H1 (cell line): ENCODE measurements at regions not wholly inside any gene's neighbourhood (a gene's known extent, or its start where the extent isn't known, plus 50 kb on each side); places are given as distances from the start of the nearest gene placed in this dataset.

Experiments used
- CTCF ChIA-PET: fragments of 300-600 bp; sonication (Branson Sonifier 250); formaldehyde crosslinking; loops from one replicate; lab custom pipeline; 2021; ENCODE audit not compliant: partially characterized antibody; lab: Charles Lee
- POLR2A ChIA-PET: fragments of 300-600 bp; sonication (Branson Sonifier 250); formaldehyde crosslinking; loops from one replicate; lab custom pipeline; 2021; ENCODE audit warnings: inconsistent platforms; ENCODE audit not compliant: partially characterized antibody; lab: Charles Lee
- DNase-seq, 2 experiments: peaks; one replicate each; pipeline versions ENCODE4 v3.0.0 to v3.0.0-alpha.2; 2010 to 2022; ENCODE audit warnings: low spot score in 2 of 2, low read depth in 1 of 2, mixed read lengths in 1 of 2
- FAIRE-seq: peaks from 2 replicates; lab custom pipeline; 2011; peaks lifted over from hg19 to GRCh38; lab: Jason Lieb, UNC
- H2AFZ ChIP-seq: 2 replicates; pipeline ENCODE4 v1.8.1; 2012; ENCODE audit warnings: low read length, inconsistent platforms
- H2AK5ac ChIP-seq: 2 replicates; pipeline ENCODE4 v1.6.1; 2013; ENCODE audit warnings: low read depth, low read length
- H2BK120ac ChIP-seq: replicated peaks from 2 replicates; pipeline ENCODE3; 2013; ENCODE audit warnings: low read depth, low read length, inconsistent platforms
- H2BK12ac ChIP-seq: 2 replicates; pipeline ENCODE4 v1.6.1; 2013; ENCODE audit warnings: low read depth, low read length
- H2BK15ac ChIP-seq: 2 replicates; pipeline ENCODE4 v1.6.1; 2013; ENCODE audit warnings: low read length
- H2BK20ac ChIP-seq: 2 replicates; pipeline ENCODE4 v1.6.1; 2013; ENCODE audit warnings: low read length
- H2BK5ac ChIP-seq: 2 replicates; pipeline ENCODE4 v1.6.1; 2013; ENCODE audit warnings: low read depth, low read length
- H3K14ac ChIP-seq: 2 replicates; pipeline ENCODE4 v1.6.1; 2013; ENCODE audit warnings: inconsistent platforms; ENCODE audit not compliant: insufficient read length
- H3K18ac ChIP-seq: 2 replicates; pipeline ENCODE4 v1.6.1; 2013; ENCODE audit warnings: low read length; ENCODE audit errors: extremely low read depth
- H3K23ac ChIP-seq: 2 replicates; pipeline ENCODE4 v1.6.1; 2013; ENCODE audit warnings: inconsistent platforms; ENCODE audit not compliant: insufficient read length
- H3K23me2 ChIP-seq: 2 replicates; pipeline ENCODE4 v1.6.1; 2013; ENCODE audit warnings: low read depth, low read length
- H3K27ac ChIP-seq: 2 replicates; pipeline ENCODE4 v1.6.1; 2011; ENCODE audit warnings: low read depth, low read length, inconsistent platforms
- H3K27me3 ChIP-seq, 4 experiments: replicated peaks in 1 of 4; 1 replicate in 1 of 4; 2 replicates in 3 of 4; pipeline versions ENCODE4 v1.6.1 to v1.8.1; 2011 to 2013; ENCODE audit warnings: low read length in 3 of 4, mild to moderate bottlenecking in 3 of 4, inconsistent platforms in 2 of 4, mixed read lengths in 2 of 4, moderate library complexity in 1 of 4; ENCODE audit not compliant: control insufficient read depth in 3 of 4, insufficient read depth in 3 of 4; ENCODE audit errors: extremely low read depth in 1 of 4
- H3K36me3 ChIP-seq, 4 experiments: 2 replicates each; pipeline versions ENCODE4 v1.6.1 to v1.8.1; 2011 to 2013; ENCODE audit warnings: mild to moderate bottlenecking in 4 of 4, low read length in 3 of 4, moderate library complexity in 2 of 4, control low read depth in 1 of 4, inconsistent platforms in 1 of 4; ENCODE audit not compliant: insufficient read depth in 4 of 4, control insufficient read depth in 2 of 4
- H3K4ac ChIP-seq: replicated peaks from 2 replicates; pipeline ENCODE3; 2013; ENCODE audit warnings: low read length, low read depth, mixed read lengths, inconsistent platforms; ENCODE audit not compliant: insufficient read length
- H3K4me1 ChIP-seq, 4 experiments: replicated peaks in 1 of 4; 1 replicate in 1 of 4; 2 replicates in 3 of 4; pipeline versions ENCODE4 v1.6.1 to v1.8.1; 2011 to 2013; ENCODE audit warnings: low read length in 3 of 4, inconsistent platforms in 2 of 4, mixed read lengths in 1 of 4; ENCODE audit not compliant: insufficient read depth in 4 of 4, control insufficient read depth in 3 of 4
- H3K4me2 ChIP-seq, 2 experiments: 2 replicates each; pipeline versions ENCODE4 v1.6.1 to v1.8.1; 2011 to 2013; ENCODE audit warnings: low read depth in 2 of 2, low read length in 2 of 2, control low read depth in 1 of 2, inconsistent platforms in 1 of 2, mild to moderate bottlenecking in 1 of 2; ENCODE audit not compliant: insufficient read depth in 1 of 2
- H3K4me3 ChIP-seq, 4 experiments: fragments of 200-600, 300-600 bp in 1 of 4; sonication (generic), shearing (Covaris generic), sonication (Bioruptor Twin) in 1 of 4; 2 replicates each; pipeline versions ENCODE4 v1.5.1 to v1.8.1; 2011 to 2016; ENCODE audit warnings: low read length in 4 of 4, low read depth in 3 of 4, control low read depth in 2 of 4, inconsistent platforms in 2 of 4, mild to moderate bottlenecking in 2 of 4, mixed read lengths in 1 of 4, moderate library complexity in 1 of 4; ENCODE audit not compliant: insufficient read depth in 2 of 4; ENCODE audit errors: extremely low read depth in 1 of 4
- H3K56ac ChIP-seq: replicated peaks from 2 replicates; pipeline ENCODE3; 2013; ENCODE audit warnings: low read depth, mild to moderate bottlenecking, mixed read lengths, low read length, inconsistent platforms; ENCODE audit not compliant: insufficient read length
- H3K79me1 ChIP-seq: 2 replicates; pipeline ENCODE4 v1.6.1; 2013; ENCODE audit warnings: low read depth, low read length, control low read depth
- H3K79me2 ChIP-seq, 2 experiments: 2 replicates each; pipeline versions ENCODE4 v1.6.1 to v1.8.1; 2012 to 2013; ENCODE audit warnings: low read length in 2 of 2, mild to moderate bottlenecking in 2 of 2, inconsistent platforms in 1 of 2; ENCODE audit not compliant: insufficient read depth in 2 of 2, control insufficient read depth in 1 of 2
- H3K9ac ChIP-seq, 4 experiments: replicated peaks in 1 of 4; 1 replicate in 1 of 4; 2 replicates in 3 of 4; pipeline versions ENCODE4 v1.6.1 to v1.8.1; 2011 to 2013; ENCODE audit warnings: low read depth in 3 of 4, low read length in 3 of 4, control low read depth in 2 of 4, mild to moderate bottlenecking in 2 of 4, moderate library complexity in 2 of 4, inconsistent platforms in 1 of 4; ENCODE audit errors: extremely low read depth in 1 of 4
- H3K9me3 ChIP-seq, 2 experiments: 2 replicates each; pipeline versions ENCODE4 v1.6.1 to v1.8.1; 2012 to 2013; ENCODE audit warnings: mild to moderate bottlenecking in 2 of 2, moderate library complexity in 2 of 2, control low read depth in 1 of 2, inconsistent platforms in 1 of 2, low read depth in 1 of 2, low read length in 1 of 2, mixed read lengths in 1 of 2; ENCODE audit not compliant: insufficient read depth in 2 of 2
- H4K20me1 ChIP-seq, 2 experiments: replicated peaks in 1 of 2; 2 replicates each; pipeline versions ENCODE3 to v1.8.1; 2011 to 2013; ENCODE audit warnings: inconsistent platforms in 2 of 2, low read length in 2 of 2, mild to moderate bottlenecking in 1 of 2; ENCODE audit not compliant: insufficient read depth in 2 of 2, control insufficient read depth in 1 of 2
- H4K5ac ChIP-seq: 2 replicates; pipeline ENCODE4 v1.6.1; 2013; ENCODE audit warnings: low read length, low read depth, mixed read lengths, inconsistent platforms; ENCODE audit not compliant: insufficient read length
- H4K8ac ChIP-seq: 2 replicates; pipeline ENCODE4 v1.8.0; 2013; ENCODE audit warnings: mild to moderate bottlenecking, moderate library complexity, low read length, inconsistent platforms; ENCODE audit not compliant: insufficient read depth; ENCODE audit errors: extremely low read depth
- H4K91ac ChIP-seq: replicated peaks from 2 replicates; pipeline ENCODE3; 2013; ENCODE audit warnings: low read length, mixed read lengths, inconsistent platforms; ENCODE audit not compliant: insufficient read length
- CBX5 ChIP-seq: fragments of 300-800, 300-1000 bp; sonication (generic); IDR thresholded peaks from 2 replicates; pipeline ENCODE4 v1.7.1; 2016; ENCODE audit warnings: antibody characterized with exemption, low read length, low read depth
- CREB1 ChIP-seq: IDR thresholded peaks from 2 replicates; pipeline ENCODE4 v1.6.1; 2012; ENCODE audit warnings: inconsistent platforms
- GTF2F1 ChIP-seq: IDR thresholded peaks from 2 replicates; pipeline ENCODE4 v1.6.1; 2012; ENCODE audit warnings: low read depth, low read length, improper control_type of control experiment, borderline replicate concordance
- NANOG ChIP-seq: IDR thresholded peaks from 2 replicates; pipeline ENCODE4 v1.6.1; 2011; ENCODE audit warnings: low read length, low read depth, mild to moderate bottlenecking, inconsistent platforms; ENCODE audit not compliant: insufficient read depth, poor library complexity, severe bottlenecking
- PHF8 ChIP-seq: fragments of 200-600 bp; sonication (generic); conservative IDR thresholded peaks from 2 replicates; pipeline ENCODE4 v1.7.1; 2012; ENCODE audit warnings: low read depth, mild to moderate bottlenecking, inconsistent platforms, low read length, moderate library complexity
- POU5F1 ChIP-seq: IDR thresholded peaks from 2 replicates; pipeline ENCODE4 v1.6.1; 2011; ENCODE audit warnings: low read depth, mild to moderate bottlenecking, low read length, moderate library complexity
- RFX5 ChIP-seq: IDR thresholded peaks from 2 replicates; pipeline ENCODE4 v1.6.1; 2011; ENCODE audit warnings: low read depth, low read length, improper control_type of control experiment, borderline replicate concordance
- SAP30 ChIP-seq: fragments of 300-600 bp; sonication (generic); IDR thresholded peaks from 2 replicates; pipeline ENCODE4 v1.7.1; 2012; ENCODE audit warnings: low read length, moderate library complexity, mild to moderate bottlenecking, inconsistent platforms; ENCODE audit not compliant: insufficient read depth, insufficient replicate concordance
- SIX5 ChIP-seq: IDR thresholded peaks from 2 replicates; pipeline ENCODE4 v1.6.1; 2011; ENCODE audit warnings: mild to moderate bottlenecking, low read depth, low read length
- TAF1 ChIP-seq: IDR thresholded peaks from 2 replicates; pipeline ENCODE4 v1.6.1; 2011; ENCODE audit warnings: mild to moderate bottlenecking, low read depth, low read length
- WGBS, 2 experiments: shearing (Covaris generic) in 1 of 2; methylation state at CpG; one replicate each; pipeline versions ENCODE4 v1.1.6 to v1.1.7; 2013 to 2015; ENCODE audit warnings: low lambda C conversion rate in 2 of 2, mixed read lengths in 2 of 2, inconsistent platforms in 1 of 2, low coverage in 1 of 2, missing lambda C conversion rate in 1 of 2; ENCODE audit not compliant: insufficient replicate concordance in 2 of 2, insufficient coverage in 1 of 2, insufficient read length in 1 of 2; ENCODE audit errors: extremely low coverage in 1 of 2, missing lambda C conversion rate in 1 of 2; 5-methylcytosine and 5-hydroxymethylcytosine counted together

DNA sequence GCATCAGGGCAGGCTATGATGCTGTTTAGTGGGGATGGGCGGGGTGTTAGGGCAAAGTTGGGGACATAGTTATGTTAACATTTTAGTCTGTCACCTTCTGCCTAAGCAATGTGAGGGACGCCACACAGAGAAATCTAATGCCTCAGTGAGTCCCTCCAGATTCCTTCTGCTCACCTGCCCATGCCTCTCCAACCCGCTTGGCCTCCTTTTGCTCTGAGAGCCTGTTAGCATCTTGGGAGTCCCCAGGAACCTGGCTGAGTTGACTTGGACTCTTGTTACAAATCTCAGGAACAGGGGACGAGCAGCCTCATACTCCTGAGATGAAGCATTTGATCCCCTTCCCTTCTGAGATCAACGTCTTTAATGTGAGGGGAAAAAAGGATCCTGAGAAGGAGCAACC, 336.8 kb downstream of the CCSER2 start:
- Histone ChIP-seq H3K23ac (no peak overlapping the region), H2AFZ (no peak overlapping the region), H3K79me1 (no peaks in the 10 kb centered on the region), H3K9me3 (no peaks in the 10 kb centered on the region), H3K4ac (no peak overlapping the region), H3K27me3 (no peaks in the 10 kb centered on the region; a peak in 1 of 7 replicates), H3K36me3 (no peaks in the 10 kb centered on the region), H4K8ac (no peak overlapping the region), H2BK12ac (no peak overlapping the region), H2BK15ac (no peak overlapping the region), H2BK20ac (no peak overlapping the region), H3K27ac (no peak overlapping the region), H3K79me2 (no peaks in the 10 kb centered on the region), H4K20me1 (no peaks in the 10 kb centered on the region), H3K4me2 (no peak overlapping the region), H3K4me3 (no peak overlapping the region), H4K91ac (no peak overlapping the region), H2BK5ac (no peak overlapping the region), H3K9ac (no peak overlapping the region), H3K23me2 (no peaks in the 10 kb centered on the region), H2BK120ac (no peak overlapping the region), H3K18ac (no peak overlapping the region), H3K14ac (no peak overlapping the region), H2AK5ac (no peak overlapping the region), H3K4me1 (peaks cover 0 to 4% (median 0%) of the 10 kb centered on the region in 4 experiments; a peak in 1 of 7 replicates), H3K56ac (no peak overlapping the region), H4K5ac (no peak overlapping the region)
- no peak for FAIRE-seq
- no peak for DNase-seq
- TF ChIP-seq POU5F1 = no peak
- TF ChIP-seq SIX5 = no peak
- TF ChIP-seq GTF2F1 = no peak
- no peak for TF ChIP-seq CREB1
- no peak for TF ChIP-seq CBX5
- no peak for TF ChIP-seq PHF8
- TF ChIP-seq SAP30 = no peak
- no peak for TF ChIP-seq NANOG
- TF ChIP-seq TAF1 = no peak
- no peak for TF ChIP-seq RFX5
- CTCF ChIA-PET = interaction anchor here (0.6 to 4.7 kb wide), 26 partner anchors 9 to 1327 kb away, joined by 3 to 39 read pairs (median 4); no protein-coding TSS in a partner anchor
- POLR2A ChIA-PET = no interaction called here
- WGBS, 2 experiments = 78% methylated on average over 5 of the region's 5 CpGs; no CpG with 5 or more reads in 1 of the 2 experiments
